ENCODE measurements at regions not wholly inside any gene's neighbourhood (a gene's known extent, or its start where the extent isn't known, plus 50 kb on each side); places are given as distances from the start of the nearest gene placed in this dataset.
A peak's percentile ranks its signal among the peaks of the same experiment; 100 is the strongest.
"Not testable (repeated sequence)": the region's sequence is repeated elsewhere in the genome, so short reads cannot be mapped to it uniquely, and the experiment has no call there.

GRCh38 chr4:81723019-81723884 is 251.5 kb upstream of the RASGEF1B start:
- no peak for DNase-seq (ENCODE audit: low read depth)

GRCh38 chr4:81722290-81722851 is 250.7 kb upstream of the RASGEF1B start:
- no peak for DNase-seq (ENCODE audit: low read depth)

GRCh38 chr4:81715757-81716156 is 244.1 kb upstream of the RASGEF1B start:
- DNase-seq (ENCODE audit: low read depth), result no peak

- DNase-seq (ENCODE audit: low read depth), result not testable (repeated sequence)
Measured at GRCh38 chr4:81715357-81715756, 243.7 kb upstream of the RASGEF1B start.

- DNase-seq (ENCODE audit: low read depth), result no peak
Measured at GRCh38 chr4:81714291-81714690, 242.6 kb upstream of the RASGEF1B start.

- no peak for DNase-seq (ENCODE audit: low read depth)
Measured at GRCh38 chr4:81712714-81713113, 241.0 kb upstream of the RASGEF1B start.

GRCh38 chr4:81704461-81704860 is 232.8 kb upstream of the RASGEF1B start:
- no peak for DNase-seq (ENCODE audit: low read depth)

- DNase-seq (ENCODE audit: low read depth), result no peak
Measured at GRCh38 chr4:81700189-81700588, 228.5 kb upstream of the RASGEF1B start.

GRCh38 chr4:81698538-81699296 is 227.0 kb upstream of the RASGEF1B start:
- DNase-seq (ENCODE audit: low read depth), result no peak

- DNase-seq (ENCODE audit: low read depth), result no peak
Measured at GRCh38 chr4:81694176-81694913, 222.6 kb upstream of the RASGEF1B start.

GRCh38 chr4:81690871-81691270 is 219.2 kb upstream of the RASGEF1B start:
- no peak for DNase-seq (ENCODE audit: low read depth)

- no peak for DNase-seq (ENCODE audit: low read depth)
Measured at GRCh38 chr4:81688085-81688484, 216.4 kb upstream of the RASGEF1B start.

- no peak for DNase-seq (ENCODE audit: low read depth)
Measured at GRCh38 chr4:81687471-81687870, 215.8 kb upstream of the RASGEF1B start.

GRCh38 chr4:81685104-81685503 is 213.4 kb upstream of the RASGEF1B start:
- DNase-seq (ENCODE audit: low read depth), result no peak

- DNase-seq (ENCODE audit: low read depth), result no peak
Measured at GRCh38 chr4:81684352-81684751, 212.6 kb upstream of the RASGEF1B start.

- DNase-seq (ENCODE audit: low read depth), result no peak
Measured at GRCh38 chr4:81682492-81682891, 210.8 kb upstream of the RASGEF1B start.

- DNase-seq (ENCODE audit: low read depth), result no peak
Measured at GRCh38 chr4:81679315-81679714, 207.6 kb upstream of the RASGEF1B start.

GRCh38 chr4:81678801-81679200 is 207.1 kb upstream of the RASGEF1B start:
- DNase-seq (ENCODE audit: low read depth), result no peak

GRCh38 chr4:81676537-81676936 is 204.8 kb upstream of the RASGEF1B start:
- DNase-seq (ENCODE audit: low read depth), result peak; percentile 49

GRCh38 chr4:81675791-81676393 is 204.2 kb upstream of the RASGEF1B start:
- DNase-seq (ENCODE audit: low read depth), result no peak

GRCh38 chr4:81673961-81674360 is 202.3 kb upstream of the RASGEF1B start:
- DNase-seq (ENCODE audit: low read depth), result no peak

GRCh38 chr4:81668328-81668727 is 196.6 kb upstream of the RASGEF1B start:
- DNase-seq (ENCODE audit: low read depth), result not testable (repeated sequence)
